ENCODE measurements at regions not wholly inside any gene's neighbourhood (a gene's known extent, or its start where the extent isn't known, plus 50 kb on each side); places are given as distances from the start of the nearest gene placed in this dataset.

GRCh38 chr2:41743324-41743723 lies 304.5 kb upstream of the PKDCC start:
- no peaks in the 10 kb centered on the region for H3K9me3 ChIP-seq
- intact Hi-C loops (cut with DNase I), result no loop called here
- no peaks in the 10 kb centered on the region for H3K4me1 ChIP-seq
- H3K27ac ChIP-seq, result no peak overlapping the region
- ATAC-seq, result no peak
- 51 to 76% (median 54%) methylated on average over 2 of the region's 2 CpGs for WGBS, 3 donors
- no peaks in the 10 kb centered on the region for H3K36me3 ChIP-seq (ENCODE audit: insufficient read depth in 1 of 2, low read depth in 1 of 2)
- H3K27me3 ChIP-seq (ENCODE audit: insufficient read depth in 3 of 3, low read length in 2 of 3), result no peaks in the 10 kb centered on the region
- no peak for DNase-seq
- H3K4me3 ChIP-seq, result no peak overlapping the region
- TF ChIP-seq, protein P1, sequence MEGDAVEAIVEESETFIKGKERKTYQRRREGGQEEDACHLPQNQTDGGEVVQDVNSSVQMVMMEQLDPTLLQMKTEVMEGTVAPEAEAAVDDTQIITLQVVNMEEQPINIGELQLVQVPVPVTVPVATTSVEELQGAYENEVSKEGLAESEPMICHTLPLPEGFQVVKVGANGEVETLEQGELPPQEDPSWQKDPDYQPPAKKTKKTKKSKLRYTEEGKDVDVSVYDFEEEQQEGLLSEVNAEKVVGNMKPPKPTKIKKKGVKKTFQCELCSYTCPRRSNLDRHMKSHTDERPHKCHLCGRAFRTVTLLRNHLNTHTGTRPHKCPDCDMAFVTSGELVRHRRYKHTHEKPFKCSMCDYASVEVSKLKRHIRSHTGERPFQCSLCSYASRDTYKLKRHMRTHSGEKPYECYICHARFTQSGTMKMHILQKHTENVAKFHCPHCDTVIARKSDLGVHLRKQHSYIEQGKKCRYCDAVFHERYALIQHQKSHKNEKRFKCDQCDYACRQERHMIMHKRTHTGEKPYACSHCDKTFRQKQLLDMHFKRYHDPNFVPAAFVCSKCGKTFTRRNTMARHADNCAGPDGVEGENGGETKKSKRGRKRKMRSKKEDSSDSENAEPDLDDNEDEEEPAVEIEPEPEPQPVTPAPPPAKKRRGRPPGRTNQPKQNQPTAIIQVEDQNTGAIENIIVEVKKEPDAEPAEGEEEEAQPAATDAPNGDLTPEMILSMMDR (IDR thresholded peaks at IDR 0.05), result no peak

DNA sequence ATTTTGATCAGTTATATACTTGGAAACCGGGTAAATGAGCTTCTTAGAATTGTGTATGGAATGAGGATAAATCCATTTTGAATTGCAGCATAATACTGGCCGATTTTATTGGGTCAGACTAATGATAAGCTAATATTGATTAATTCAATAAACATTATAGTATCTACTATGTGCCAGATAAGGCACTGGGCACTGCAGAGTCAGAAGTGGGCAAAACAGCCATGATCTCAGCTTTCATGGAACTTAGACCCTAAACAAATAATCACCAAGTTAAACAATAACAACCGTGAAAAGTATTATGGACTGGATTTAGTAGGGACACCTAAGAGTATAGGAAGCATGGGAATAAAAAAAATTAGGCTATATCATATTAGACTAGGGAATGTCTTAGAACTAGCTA lies 297.0 kb upstream of the PKDCC start:
- 74 to 75% (median 75%) methylated on average over 3 of the region's 3 CpGs for WGBS, 3 donors
- no peaks in the 10 kb centered on the region for H3K4me1 ChIP-seq
- H3K27ac ChIP-seq, result no peak overlapping the region
- H3K9me3 ChIP-seq, result no peaks in the 10 kb centered on the region
- no peak for ATAC-seq
- H3K36me3 ChIP-seq (ENCODE audit: insufficient read depth in 1 of 2, low read depth in 1 of 2), result no peaks in the 10 kb centered on the region
- no peak for DNase-seq
- H3K27me3 ChIP-seq (ENCODE audit: insufficient read depth in 3 of 3, low read length in 2 of 3), result no peaks in the 10 kb centered on the region
- TF ChIP-seq, protein P1 (IDR thresholded peaks at IDR 0.05), result no peak
- H3K4me3 ChIP-seq, result no peak overlapping the region
- intact Hi-C loops (cut with DNase I), result no loop called here

GRCh38 chr2:41759880-41760279 lies 287.9 kb upstream of the PKDCC start:
- Histone ChIP-seq H3K4me3 (no peak overlapping the region), H3K36me3 (ENCODE audit: insufficient read depth in 1 of 2, low read depth in 1 of 2) (no peaks in the 10 kb centered on the region), H3K9me3 (no peaks in the 10 kb centered on the region), H3K27me3 (ENCODE audit: insufficient read depth in 3 of 3, low read length in 2 of 3) (no peaks in the 10 kb centered on the region), H3K27ac (no peak overlapping the region), H3K4me1 (no peaks in the 10 kb centered on the region)
- TF ChIP-seq, protein P1 (IDR thresholded peaks at IDR 0.05), result no peak
- WGBS, 3 donors, result 81 to 87% (median 82%) methylated on average over 3 of the region's 3 CpGs
- intact Hi-C loops (cut with DNase I), result no loop called here
- DNase-seq, result no peak
- ATAC-seq, result no peak

GRCh38 chr2:41763141-41763540 lies 284.7 kb upstream of the PKDCC start:
- 90 to 93% (median 91%) methylated on average over 4 of the region's 4 CpGs for WGBS, 3 donors
- DNase-seq (no peak), ATAC-seq (no peak)
- Histone ChIP-seq H3K27ac (no peak overlapping the region), H3K36me3 (ENCODE audit: insufficient read depth in 1 of 2, low read depth in 1 of 2) (no peaks in the 10 kb centered on the region), H3K4me3 (no peak overlapping the region), H3K9me3 (no peaks in the 10 kb centered on the region), H3K4me1 (no peaks in the 10 kb centered on the region), H3K27me3 (ENCODE audit: insufficient read depth in 3 of 3, low read length in 2 of 3) (no peaks in the 10 kb centered on the region)
- intact Hi-C loops (cut with DNase I), result no loop called here
- TF ChIP-seq, protein P1 (IDR thresholded peaks at IDR 0.05), result no peak

DNA sequence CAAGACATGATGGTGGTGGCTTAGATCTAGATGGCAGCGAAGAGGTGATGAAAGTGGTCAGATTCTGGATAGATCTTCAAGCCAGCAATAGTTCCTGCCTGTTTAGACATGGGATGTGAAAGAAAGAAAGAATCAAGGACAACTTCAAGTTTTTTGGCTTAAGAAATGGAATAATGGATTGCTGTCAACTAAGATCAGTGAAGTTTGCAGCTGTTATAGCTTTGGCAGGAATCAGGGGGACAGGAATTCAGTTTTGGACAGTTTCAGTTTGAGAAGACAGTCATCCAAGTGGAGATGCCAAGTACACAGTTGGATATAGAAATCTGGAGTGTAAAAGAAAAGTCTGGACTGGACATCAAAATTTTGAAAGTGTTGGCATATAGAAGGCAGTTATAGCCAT lies 283.7 kb upstream of the PKDCC start:
- ATAC-seq, result no peak
- H3K4me1 ChIP-seq, result no peaks in the 10 kb centered on the region
- no peaks in the 10 kb centered on the region for H3K27me3 ChIP-seq (ENCODE audit: insufficient read depth in 3 of 3, low read length in 2 of 3)
- H3K36me3 ChIP-seq (ENCODE audit: insufficient read depth in 1 of 2, low read depth in 1 of 2), result no peaks in the 10 kb centered on the region
- TF ChIP-seq, protein P1 (IDR thresholded peaks at IDR 0.05), result no peak
- intact Hi-C loops (cut with DNase I), result no loop called here
- H3K9me3 ChIP-seq, result no peaks in the 10 kb centered on the region
- no peak overlapping the region for H3K27ac ChIP-seq
- no peak overlapping the region for H3K4me3 ChIP-seq
- WGBS, 3 donors, result 27 to 52% (median 40%) methylated on average over 1 of the region's 1 CpG
- no peak for DNase-seq
